ENCODE measurements at regions not wholly inside any gene's neighbourhood (a gene's known extent, or its start where the extent isn't known, plus 50 kb on each side); places are given as distances from the start of the nearest gene placed in this dataset.
"Not testable (repeated sequence)": the region's sequence is repeated elsewhere in the genome, so short reads cannot be mapped to it uniquely, and the experiment has no call there.

DNA sequence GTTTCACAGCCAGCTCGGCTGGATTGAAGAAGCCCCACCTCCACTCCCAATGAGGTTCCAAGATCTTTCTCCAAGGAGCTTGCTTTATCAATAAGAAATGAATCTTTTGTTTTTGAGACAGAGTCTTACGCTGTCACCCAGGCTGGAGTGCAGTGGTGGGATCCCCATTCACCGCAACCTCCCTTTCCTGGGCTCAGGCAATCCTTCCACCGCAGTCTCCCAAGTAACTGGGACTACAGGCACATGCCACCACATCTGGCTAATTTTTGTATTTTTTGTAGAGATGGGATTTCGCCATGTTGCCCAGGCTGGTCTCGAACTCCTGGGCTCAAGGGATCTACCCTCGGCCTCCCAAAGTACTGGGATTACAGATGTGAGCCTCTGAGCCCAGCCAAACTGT lies 175.3 kb downstream of the OR4M2 start:
- not testable (repeated sequence) for H3K4me3 Mint-ChIP-seq; H3K27me3 Mint-ChIP-seq; ATAC-seq; H3K27ac Mint-ChIP-seq; H3K9me3 Mint-ChIP-seq; DNase-seq (ENCODE audit: low spot score); H3K36me3 Mint-ChIP-seq
- H3K4me1 Mint-ChIP-seq (ENCODE audit: low read depth in 2 of 2) = peaks cover 49 to 55% of the 10 kb centered on the region in 2 donors

DNA sequence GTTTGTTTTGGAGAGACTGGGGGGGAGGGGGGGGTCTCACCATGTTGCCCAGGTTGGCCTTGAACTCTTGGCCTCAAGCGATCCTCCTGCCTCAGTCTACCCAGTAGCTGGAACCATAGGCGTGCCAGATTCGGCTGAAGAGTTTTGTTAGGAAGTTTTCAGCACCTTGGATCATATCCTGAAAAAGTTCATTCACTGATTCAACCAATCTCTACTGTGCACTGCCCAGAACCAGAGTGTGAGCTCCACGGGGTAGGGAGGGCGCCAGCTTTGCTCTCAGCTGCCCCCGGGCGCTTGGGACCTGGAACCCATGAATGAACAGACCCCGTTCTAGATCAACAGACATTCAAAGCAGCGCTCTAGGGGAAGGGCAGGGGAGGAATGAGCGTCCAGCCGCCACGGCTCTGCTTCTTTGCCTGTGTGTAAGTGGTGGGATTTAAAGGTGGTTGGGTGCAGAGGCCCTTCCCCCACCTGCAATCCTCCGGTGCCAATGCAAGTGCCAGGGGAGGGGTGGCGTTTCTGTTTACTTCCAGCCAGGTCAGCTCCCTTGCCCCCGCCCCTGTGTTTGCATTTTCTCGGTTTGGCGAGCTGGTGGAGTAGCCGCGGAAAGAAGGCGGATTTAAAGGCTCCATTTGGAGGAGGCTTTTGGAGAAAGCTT lies 176.2 kb downstream of the OR4M2 start:
- not testable (repeated sequence) for H3K27me3 Mint-ChIP-seq, H3K4me3 Mint-ChIP-seq, ATAC-seq

DNA sequence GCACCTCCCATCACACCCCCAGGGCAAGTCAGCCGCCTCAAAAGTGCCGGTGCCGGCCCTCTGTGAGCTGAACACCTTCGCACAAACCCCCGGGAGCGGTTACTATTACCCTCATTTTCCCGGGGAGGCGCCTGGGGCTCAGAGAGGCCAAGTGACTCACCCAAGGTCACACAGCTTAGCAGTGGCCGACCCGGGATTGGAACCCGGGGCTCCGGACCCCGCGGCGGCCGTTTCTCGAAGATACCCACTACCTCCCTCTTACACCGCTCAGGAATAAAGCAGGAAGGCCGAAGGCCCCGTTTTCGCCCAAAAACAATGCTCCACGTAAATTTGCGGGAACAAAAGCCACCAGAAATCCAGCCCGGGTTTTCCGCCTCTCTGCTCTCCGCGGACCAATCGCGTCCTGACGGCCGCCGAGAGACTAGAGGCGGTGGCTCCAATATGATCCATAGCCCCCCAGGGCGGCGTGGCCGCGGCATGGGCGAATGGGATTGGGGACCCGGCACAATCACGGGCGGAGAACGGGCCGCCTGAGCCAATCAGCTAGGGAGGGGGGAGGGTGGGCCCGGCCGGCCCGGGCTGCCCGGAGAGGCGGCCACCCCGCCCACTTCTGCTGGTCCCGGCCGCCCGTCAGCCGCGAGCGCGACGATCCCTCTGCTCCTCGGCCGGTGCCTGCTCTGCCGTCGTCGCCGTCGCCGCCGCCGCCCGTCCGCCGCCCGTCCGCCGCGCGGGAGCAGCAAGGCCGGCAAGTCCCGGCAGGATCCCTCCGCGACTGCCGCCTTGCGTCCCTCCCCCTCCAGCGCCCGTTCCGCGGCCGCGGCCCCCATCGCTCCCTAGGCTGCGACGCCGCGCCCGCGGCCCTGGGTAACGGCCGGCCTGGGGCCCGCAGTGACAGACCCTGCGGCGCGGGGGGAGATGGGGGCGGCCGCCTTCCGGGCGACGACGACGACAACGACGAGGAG lies 177.0 kb downstream of the OR4M2 start:
- peaks cover 35 to 42% of the 10 kb centered on the region in 2 donors for H3K4me1 Mint-ChIP-seq (ENCODE audit: low read depth in 2 of 2)
- DNase-seq (ENCODE audit: low spot score) = no peak
- H3K9me3 Mint-ChIP-seq = no peaks in the 10 kb centered on the region
- H3K36me3 Mint-ChIP-seq = no peaks in the 10 kb centered on the region
- ATAC-seq = no peak
- no peaks in the 10 kb centered on the region for H3K27me3 Mint-ChIP-seq
- no peak overlapping the region for H3K4me3 Mint-ChIP-seq
- H3K27ac Mint-ChIP-seq = no peak overlapping the region

More for the DNA sequence above, 176.2 kb downstream of the OR4M2 start:
- H3K4me1 Mint-ChIP-seq (ENCODE audit: low read depth in 2 of 2) = peaks cover 43 to 49% of the 10 kb centered on the region in 2 donors
- H3K27ac Mint-ChIP-seq; DNase-seq (ENCODE audit: low spot score); H3K9me3 Mint-ChIP-seq; H3K36me3 Mint-ChIP-seq: not testable (repeated sequence)

DNA sequence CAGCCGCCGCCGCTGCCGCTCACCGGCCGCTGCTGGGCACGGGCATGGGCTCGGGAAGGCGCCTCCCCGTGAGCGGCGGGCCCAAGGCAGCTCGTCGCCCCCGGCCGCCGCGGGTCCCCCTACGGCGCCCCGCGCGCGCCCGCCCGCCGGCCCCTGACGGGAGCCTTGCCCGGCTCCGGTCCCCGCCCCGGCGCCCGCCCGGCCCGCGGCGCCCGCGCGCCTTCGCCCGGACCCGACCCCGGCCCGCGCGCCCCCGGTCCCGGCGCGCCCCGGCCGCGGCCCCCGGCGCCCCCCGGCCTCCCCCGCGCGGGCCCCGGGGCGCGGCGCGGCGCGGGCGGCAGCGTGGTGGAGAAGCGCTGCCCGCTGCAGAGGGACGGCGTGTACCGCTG lies 177.7 kb downstream of the OR4M2 start:
- H3K27me3 Mint-ChIP-seq = no peaks in the 10 kb centered on the region
- H3K4me3 Mint-ChIP-seq = no peak overlapping the region
- no peak for DNase-seq (ENCODE audit: low spot score)
- no peaks in the 10 kb centered on the region for H3K9me3 Mint-ChIP-seq
- H3K36me3 Mint-ChIP-seq = no peaks in the 10 kb centered on the region
- H3K4me1 Mint-ChIP-seq (ENCODE audit: low read depth in 2 of 2) = peaks cover 32 to 42% of the 10 kb centered on the region in 2 donors
- no peak overlapping the region for H3K27ac Mint-ChIP-seq
- no peak for ATAC-seq

DNA sequence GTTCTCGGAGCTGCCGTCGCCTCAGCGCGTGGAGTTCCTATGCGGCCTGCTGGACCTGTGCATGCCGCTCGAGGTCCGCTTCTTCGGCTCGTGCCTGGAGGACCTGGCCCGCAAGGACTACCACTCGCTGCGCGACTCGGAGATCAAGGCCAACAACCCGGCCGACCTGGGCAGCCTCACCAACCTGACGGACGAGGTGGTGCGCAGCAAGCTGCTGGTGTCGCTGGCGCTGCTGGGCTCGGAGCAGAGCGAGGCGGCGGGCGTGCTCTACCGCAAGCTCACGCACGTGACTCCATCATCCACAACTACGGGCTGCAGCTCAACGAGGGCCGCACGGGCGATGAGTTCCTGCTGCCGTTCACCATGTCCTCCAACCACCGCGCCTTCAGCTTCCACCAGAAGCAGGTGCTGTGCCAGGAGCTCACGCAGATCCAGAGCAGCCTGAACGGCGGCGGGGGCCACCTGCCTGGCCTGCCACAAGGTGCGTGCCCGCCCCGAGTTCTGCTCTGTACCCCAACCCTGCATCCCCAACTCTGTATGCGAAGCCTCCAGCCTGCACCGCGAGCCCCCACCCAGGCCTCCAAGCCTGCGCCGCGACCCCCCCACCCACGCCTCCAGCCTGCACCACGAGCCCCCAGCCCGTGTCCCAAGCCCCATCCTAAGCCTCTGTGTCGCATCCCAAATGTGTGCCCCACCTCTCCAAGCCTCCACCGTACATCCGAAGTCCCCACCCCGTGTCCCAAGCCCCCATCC lies 178.2 kb downstream of the OR4M2 start:
- H3K4me3 Mint-ChIP-seq = no peak overlapping the region
- no peaks in the 10 kb centered on the region for H3K9me3 Mint-ChIP-seq
- peaks cover 31 to 38% of the 10 kb centered on the region in 2 donors for H3K4me1 Mint-ChIP-seq (ENCODE audit: low read depth in 2 of 2)
- H3K27ac Mint-ChIP-seq = no peak overlapping the region
- DNase-seq (ENCODE audit: low spot score) (peak; percentile 63), ATAC-seq (no peak)
- H3K36me3 Mint-ChIP-seq = no peaks in the 10 kb centered on the region
- H3K27me3 Mint-ChIP-seq = no peaks in the 10 kb centered on the region

DNA sequence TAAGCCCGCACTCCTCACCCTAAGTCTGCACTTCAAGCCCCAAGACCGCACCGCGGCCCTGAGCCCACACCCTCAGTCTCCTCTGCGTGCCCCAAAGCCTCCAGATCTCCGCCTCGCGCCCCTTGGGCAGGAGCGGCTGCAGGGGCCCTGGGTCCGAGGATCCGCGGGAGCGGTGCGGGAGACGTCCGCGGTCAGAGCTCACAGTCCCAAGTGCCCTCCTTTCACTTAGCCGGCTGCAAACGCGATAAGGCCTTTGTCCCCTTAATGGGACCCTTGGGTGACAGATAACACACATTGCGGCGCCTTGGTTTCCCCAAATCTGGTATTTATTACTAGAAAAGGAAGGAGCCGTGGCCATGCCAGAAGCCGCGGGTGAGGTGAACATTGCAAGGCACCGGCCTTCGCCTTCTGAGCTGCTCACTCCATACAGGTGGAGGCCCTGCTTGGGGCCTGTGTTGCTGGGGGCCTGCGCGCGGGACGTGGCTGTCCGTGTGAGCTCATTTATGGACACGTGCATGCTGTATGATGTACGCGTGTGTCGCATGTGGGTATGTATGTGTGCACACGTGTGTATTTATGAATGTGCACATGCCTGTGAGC lies 178.9 kb downstream of the OR4M2 start:
- not testable (repeated sequence) for H3K36me3 Mint-ChIP-seq, H3K4me3 Mint-ChIP-seq, ATAC-seq, H3K9me3 Mint-ChIP-seq, H3K27me3 Mint-ChIP-seq
- peak; percentile 58 for DNase-seq (ENCODE audit: low spot score)
- peak overlapping the region in 1 of 2 donors; percentile 43 for H3K27ac Mint-ChIP-seq
- H3K4me1 Mint-ChIP-seq (ENCODE audit: low read depth in 2 of 2) = peaks cover 24 to 32% of the 10 kb centered on the region in 2 donors

DNA sequence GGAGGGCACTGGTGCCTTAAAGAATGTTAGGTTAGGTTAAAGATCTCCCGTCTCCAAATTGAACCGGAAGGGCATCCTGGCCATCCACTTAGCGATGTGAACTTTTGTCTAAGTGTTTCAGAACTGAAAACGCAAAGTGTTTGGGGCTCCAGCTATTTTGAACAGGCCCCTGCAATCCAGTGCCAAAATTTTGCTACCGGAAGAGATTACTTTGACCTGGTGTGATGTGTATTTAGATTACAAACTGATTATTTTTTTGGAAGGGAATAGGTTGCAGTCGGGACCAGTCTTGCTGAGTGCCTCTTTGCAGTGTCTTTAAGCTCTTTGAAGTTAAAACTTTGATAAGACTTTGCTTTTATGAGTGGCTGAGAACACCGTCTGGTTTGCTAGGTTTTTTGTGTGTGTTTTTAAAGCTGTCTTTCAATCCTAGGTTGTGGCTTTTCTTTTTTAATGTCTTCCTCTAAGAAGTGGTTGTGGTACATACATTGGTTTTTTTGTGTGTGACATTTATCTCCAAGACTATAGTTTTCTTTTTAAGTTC lies 179.6 kb downstream of the OR4M2 start:
- Mint-ChIP-seq H3K36me3 (no peaks in the 10 kb centered on the region), H3K27ac (peak overlapping the region in 1 of 2 donors; percentile 43), H3K4me3 (peak overlapping the region; percentile 6), H3K9me3 (no peaks in the 10 kb centered on the region), H3K4me1 (ENCODE audit: low read depth in 2 of 2) (peaks cover 17 to 25% of the 10 kb centered on the region in 2 donors), H3K27me3 (no peaks in the 10 kb centered on the region)
- DNase-seq (ENCODE audit: low spot score) (peak; percentile 44), ATAC-seq (no peak)

- DNase-seq (ENCODE audit: low spot score) (peak; percentile 93), ATAC-seq (peak; percentile 83 to 94)
- Mint-ChIP-seq H3K9me3 (no peaks in the 10 kb centered on the region), H3K36me3 (no peaks in the 10 kb centered on the region), H3K4me3 (no peak overlapping the region), H3K27me3 (no peaks in the 10 kb centered on the region), H3K4me1 (ENCODE audit: low read depth in 2 of 2) (peaks cover 13 to 16% of the 10 kb centered on the region in 2 donors), H3K27ac (no peak overlapping the region)
Observed at GRCh38 chr15:22262613-22263020, 182.3 kb downstream of the OR4M2 start.

- no peak overlapping the region for H3K4me3 Mint-ChIP-seq
- no peak for DNase-seq (ENCODE audit: low spot score)
- no peaks in the 10 kb centered on the region for H3K9me3 Mint-ChIP-seq
- H3K4me1 Mint-ChIP-seq (ENCODE audit: low read depth in 2 of 2) = peaks cover 13 to 16% of the 10 kb centered on the region in 2 donors
- no peak overlapping the region for H3K27ac Mint-ChIP-seq
- no peaks in the 10 kb centered on the region for H3K36me3 Mint-ChIP-seq
- no peak for ATAC-seq
- no peaks in the 10 kb centered on the region for H3K27me3 Mint-ChIP-seq
Observed at GRCh38 chr15:22263738-22264137, 183.4 kb downstream of the OR4M2 start.

DNA sequence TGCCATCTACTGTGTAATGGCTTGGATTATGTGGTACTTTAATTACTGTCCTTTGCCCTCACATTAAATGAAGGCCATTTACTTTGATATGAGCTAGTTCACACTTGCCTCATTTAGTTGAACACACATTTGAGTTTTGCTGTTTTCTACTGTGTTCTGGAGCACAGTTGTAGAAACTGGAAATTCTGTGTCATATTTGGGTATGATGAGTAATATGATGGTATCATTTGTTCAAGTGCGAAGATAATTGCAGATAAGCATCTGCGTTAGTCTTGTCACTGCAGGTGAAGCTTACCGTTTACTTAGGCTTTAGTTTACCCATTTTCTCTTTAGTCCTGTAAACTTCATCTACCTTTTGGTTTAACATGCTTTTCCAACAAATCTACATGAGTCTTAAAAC lies 183.9 kb downstream of the OR4M2 start:
- not testable (repeated sequence) for DNase-seq (ENCODE audit: low spot score); H3K9me3 Mint-ChIP-seq; H3K27ac Mint-ChIP-seq; H3K4me3 Mint-ChIP-seq; H3K27me3 Mint-ChIP-seq; H3K36me3 Mint-ChIP-seq
- ATAC-seq = peak in 1 of 2 donors; percentile 64
- peaks cover 13% of the 10 kb centered on the region in 2 donors for H3K4me1 Mint-ChIP-seq (ENCODE audit: low read depth in 2 of 2)

- Mint-ChIP-seq H3K36me3 (no peaks in the 10 kb centered on the region), H3K27ac (no peak overlapping the region), H3K4me1 (ENCODE audit: low read depth in 2 of 2) (peaks cover 2 to 3% of the 10 kb centered on the region in 2 donors), H3K9me3 (no peaks in the 10 kb centered on the region), H3K4me3 (no peak overlapping the region), H3K27me3 (no peaks in the 10 kb centered on the region)
- DNase-seq (ENCODE audit: low spot score) = no peak
- ATAC-seq = peak; percentile 54 to 68
Observed at GRCh38 chr15:22265056-22265945, 185.0 kb downstream of the OR4M2 start.

DNA sequence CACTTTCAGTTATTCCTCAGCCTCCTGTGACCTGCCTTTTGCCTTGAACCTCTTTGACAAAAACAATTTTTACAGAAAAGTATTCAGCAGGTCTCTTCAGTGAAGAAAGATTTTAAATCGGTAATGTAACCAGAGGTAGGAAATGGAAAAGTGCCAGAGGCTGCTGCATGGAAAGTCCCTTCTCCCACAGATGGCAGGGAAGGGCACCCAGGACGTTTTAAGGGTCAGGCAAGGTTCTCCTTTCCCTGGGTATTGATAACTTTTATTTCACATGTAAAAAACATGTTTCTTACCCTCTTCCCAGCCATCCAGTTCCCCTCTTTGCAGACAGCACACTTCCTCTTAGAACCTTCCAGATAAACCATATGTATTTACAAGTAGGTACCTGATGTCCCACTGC lies 185.6 kb downstream of the OR4M2 start:
- Mint-ChIP-seq H3K9me3 (no peaks in the 10 kb centered on the region), H3K4me1 (ENCODE audit: low read depth in 2 of 2) (no peaks in the 10 kb centered on the region), H3K27me3 (no peaks in the 10 kb centered on the region), H3K27ac (no peak overlapping the region), H3K36me3 (no peaks in the 10 kb centered on the region), H3K4me3 (no peak overlapping the region)
- ATAC-seq = no peak
- no peak for DNase-seq (ENCODE audit: low spot score)
